ENCODE measurements at regions not wholly inside any gene's neighbourhood (a gene's known extent, or its start where the extent isn't known, plus 50 kb on each side); places are given as distances from the start of the nearest gene placed in this dataset.
"Not testable (repeated sequence)": the region's sequence is repeated elsewhere in the genome, so short reads cannot be mapped to it uniquely, and the experiment has no call there.

DNA sequence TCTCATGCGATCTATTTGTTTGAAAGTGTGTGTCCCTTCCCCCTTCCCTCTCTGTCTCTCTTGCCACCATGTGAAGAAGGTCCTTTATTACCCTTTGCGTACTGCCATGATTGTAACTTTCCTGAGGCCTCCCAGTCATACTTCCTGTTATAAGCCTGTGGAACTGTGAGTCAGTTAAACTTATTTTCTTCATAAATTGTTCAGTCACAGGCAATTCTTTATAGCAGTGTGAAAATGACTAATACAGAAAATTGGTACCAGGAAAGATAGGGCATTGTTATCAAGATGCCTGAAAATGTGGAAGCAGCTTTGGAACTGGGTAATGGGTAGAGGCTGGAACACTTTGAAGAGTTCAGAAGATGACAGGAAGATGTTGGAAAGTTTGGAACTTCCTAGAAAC lies 743.7 kb upstream of the NECTIN3 start:
- no peaks in the 10 kb centered on the region for H3K4me1 ChIP-seq (ENCODE audit: control insufficient read depth, insufficient read depth, low read depth, low read length)
- H3K9me3 ChIP-seq (ENCODE audit: control insufficient read depth, low read length), result no peaks in the 10 kb centered on the region
- 75% methylated on average over 2 of the region's 2 CpGs for WGBS
- no peak overlapping the region for H4K8ac ChIP-seq (ENCODE audit: low read length)
- H3K9ac ChIP-seq (ENCODE audit: low read length), result no peak overlapping the region
- H3K4ac ChIP-seq (ENCODE audit: low read depth in 1 of 2, low read length in 2 of 2), result no peak overlapping the region
- H3K23ac ChIP-seq (ENCODE audit: low read length in 2 of 2), result no peak overlapping the region
- no peak overlapping the region for H2BK15ac ChIP-seq (ENCODE audit: low read depth, poor library complexity, severe bottlenecking)
- H2BK120ac ChIP-seq (ENCODE audit: low read depth, low read length), result no peak overlapping the region
- no peaks in the 10 kb centered on the region for H3K36me3 ChIP-seq (ENCODE audit: control insufficient read depth in 1 of 2, insufficient read depth in 2 of 2, low read depth in 1 of 2, low read length in 2 of 2)
- H2AFZ ChIP-seq (ENCODE audit: low read depth, low read length), result no peak overlapping the region
- H3K27ac ChIP-seq (ENCODE audit: low read length, poor library complexity, severe bottlenecking), result no peak overlapping the region
- no peak overlapping the region for H2BK12ac ChIP-seq (ENCODE audit: low read length in 2 of 2)
- DNase-seq, result peak; percentile 12
- no peak overlapping the region for H3K4me3 ChIP-seq (ENCODE audit: insufficient read depth in 1 of 2, low read depth in 1 of 2, low read length in 2 of 2)
- no peak overlapping the region for H2AK5ac ChIP-seq (ENCODE audit: low read length, severe bottlenecking)
- H3K14ac ChIP-seq (ENCODE audit: low read length in 2 of 2), result no peak overlapping the region
- H4K91ac ChIP-seq (ENCODE audit: low read length), result no peak overlapping the region
- no peak overlapping the region for H3K18ac ChIP-seq (ENCODE audit: low read depth in 1 of 2, low read length in 2 of 2)
- H3K4me2 ChIP-seq (ENCODE audit: low read length, poor library complexity, severe bottlenecking), result no peak overlapping the region
- no peak overlapping the region for H2BK5ac ChIP-seq (ENCODE audit: low read depth, low read length, poor library complexity, severe bottlenecking)
- no peaks in the 10 kb centered on the region for H3K27me3 ChIP-seq (ENCODE audit: control insufficient read depth in 1 of 2, insufficient read depth in 1 of 2, low read length in 2 of 2)
- no peaks in the 10 kb centered on the region for H3K79me1 ChIP-seq (replicated peaks; ENCODE audit: low read length, poor library complexity, severe bottlenecking)

DNA sequence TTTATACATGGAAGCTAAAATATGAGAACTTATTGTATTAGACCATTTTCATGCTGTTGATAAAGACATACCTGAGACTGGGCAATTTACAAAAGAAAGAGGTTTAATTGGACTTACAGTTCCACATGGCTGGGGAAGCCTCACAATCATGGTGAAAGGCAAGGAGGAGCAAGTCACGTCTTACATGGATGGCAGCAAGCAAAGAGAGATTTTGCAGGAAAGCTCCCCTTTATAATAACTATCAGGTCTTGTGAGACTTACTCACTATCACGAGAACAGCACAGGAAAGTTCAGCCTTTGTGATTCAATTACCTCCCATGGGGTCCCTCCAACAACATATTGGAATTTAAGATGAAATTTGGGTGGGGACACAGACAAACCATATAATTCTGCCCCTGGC lies 740.1 kb upstream of the NECTIN3 start:
- H3K4me1 ChIP-seq (ENCODE audit: control insufficient read depth, insufficient read depth, low read depth, low read length); H2AK5ac ChIP-seq (ENCODE audit: low read length, severe bottlenecking); H3K79me1 ChIP-seq (replicated peaks; ENCODE audit: low read length, poor library complexity, severe bottlenecking); H3K36me3 ChIP-seq (ENCODE audit: control insufficient read depth in 1 of 2, insufficient read depth in 2 of 2, low read depth in 1 of 2, low read length in 2 of 2); H3K4me2 ChIP-seq (ENCODE audit: low read length, poor library complexity, severe bottlenecking); H3K9me3 ChIP-seq (ENCODE audit: control insufficient read depth, low read length); H2BK15ac ChIP-seq (ENCODE audit: low read depth, poor library complexity, severe bottlenecking); H3K14ac ChIP-seq (ENCODE audit: low read length in 2 of 2); H3K4me3 ChIP-seq (ENCODE audit: insufficient read depth in 1 of 2, low read depth in 1 of 2, low read length in 2 of 2); H2BK12ac ChIP-seq (ENCODE audit: low read length in 2 of 2); H3K9ac ChIP-seq (ENCODE audit: low read length); H3K4ac ChIP-seq (ENCODE audit: low read depth in 1 of 2, low read length in 2 of 2); H3K27me3 ChIP-seq (ENCODE audit: control insufficient read depth in 1 of 2, insufficient read depth in 1 of 2, low read length in 2 of 2); H4K8ac ChIP-seq (ENCODE audit: low read length); H2AFZ ChIP-seq (ENCODE audit: low read depth, low read length); H2BK5ac ChIP-seq (ENCODE audit: low read depth, low read length, poor library complexity, severe bottlenecking); H3K23ac ChIP-seq (ENCODE audit: low read length in 2 of 2); H3K27ac ChIP-seq (ENCODE audit: low read length, poor library complexity, severe bottlenecking); H2BK120ac ChIP-seq (ENCODE audit: low read depth, low read length); H4K91ac ChIP-seq (ENCODE audit: low read length); H3K18ac ChIP-seq (ENCODE audit: low read depth in 1 of 2, low read length in 2 of 2); DNase-seq: not testable (repeated sequence)
- WGBS, result 100% methylated on average over 1 of the region's 2 CpGs

- no peak for DNase-seq
- 88% methylated on average over 3 of the region's 3 CpGs for WGBS
Measured at GRCh38 chr3:110332629-110333028, 739.0 kb upstream of the NECTIN3 start.

GRCh38 chr3:110341047-110341446 lies 730.6 kb upstream of the NECTIN3 start:
- Histone ChIP-seq H2AFZ (ENCODE audit: low read depth, low read length) (no peak overlapping the region), H2BK15ac (ENCODE audit: low read depth, poor library complexity, severe bottlenecking) (no peak overlapping the region), H3K36me3 (ENCODE audit: control insufficient read depth in 1 of 2, insufficient read depth in 2 of 2, low read depth in 1 of 2, low read length in 2 of 2) (no peaks in the 10 kb centered on the region), H3K14ac (ENCODE audit: low read length in 2 of 2) (no peak overlapping the region), H3K4me1 (ENCODE audit: control insufficient read depth, insufficient read depth, low read depth, low read length) (peaks cover 2% of the 10 kb centered on the region), H2BK12ac (ENCODE audit: low read length in 2 of 2) (no peak overlapping the region), H2BK120ac (ENCODE audit: low read depth, low read length) (no peak overlapping the region), H3K9ac (ENCODE audit: low read length) (no peak overlapping the region), H3K27ac (ENCODE audit: low read length, poor library complexity, severe bottlenecking) (no peak overlapping the region), H3K23ac (ENCODE audit: low read length in 2 of 2) (no peak overlapping the region), H4K91ac (ENCODE audit: low read length) (no peak overlapping the region), H3K18ac (ENCODE audit: low read depth in 1 of 2, low read length in 2 of 2) (no peak overlapping the region), H3K9me3 (ENCODE audit: control insufficient read depth, low read length) (peaks cover 11% of the 10 kb centered on the region), H3K4me2 (ENCODE audit: low read length, poor library complexity, severe bottlenecking) (no peak overlapping the region), H2BK5ac (ENCODE audit: low read depth, low read length, poor library complexity, severe bottlenecking) (no peak overlapping the region), H3K4ac (ENCODE audit: low read depth in 1 of 2, low read length in 2 of 2) (no peak overlapping the region), H3K4me3 (ENCODE audit: insufficient read depth in 1 of 2, low read depth in 1 of 2, low read length in 2 of 2) (no peak overlapping the region), H3K27me3 (ENCODE audit: control insufficient read depth in 1 of 2, insufficient read depth in 1 of 2, low read length in 2 of 2) (no peaks in the 10 kb centered on the region), H4K8ac (ENCODE audit: low read length) (no peak overlapping the region), H3K79me1 (replicated peaks; ENCODE audit: low read length, poor library complexity, severe bottlenecking) (no peaks in the 10 kb centered on the region), H2AK5ac (ENCODE audit: low read length, severe bottlenecking) (no peak overlapping the region)
- WGBS, result no CpG with 5 or more reads among the region's 2 CpGs
- peak; percentile 24 for DNase-seq

More at GRCh38 chr3:110332629-110333028, 739.0 kb upstream of the NECTIN3 start:
- Histone ChIP-seq H3K79me1 (replicated peaks; ENCODE audit: low read length, poor library complexity, severe bottlenecking) (no peaks in the 10 kb centered on the region), H2AFZ (ENCODE audit: low read depth, low read length) (no peak overlapping the region), H2BK15ac (ENCODE audit: low read depth, poor library complexity, severe bottlenecking) (no peak overlapping the region), H2BK12ac (ENCODE audit: low read length in 2 of 2) (no peak overlapping the region), H3K4ac (ENCODE audit: low read depth in 1 of 2, low read length in 2 of 2) (no peak overlapping the region), H3K27me3 (ENCODE audit: control insufficient read depth in 1 of 2, insufficient read depth in 1 of 2, low read length in 2 of 2) (no peaks in the 10 kb centered on the region), H3K9ac (ENCODE audit: low read length) (no peak overlapping the region), H3K36me3 (ENCODE audit: control insufficient read depth in 1 of 2, insufficient read depth in 2 of 2, low read depth in 1 of 2, low read length in 2 of 2) (no peaks in the 10 kb centered on the region), H3K14ac (ENCODE audit: low read length in 2 of 2) (no peak overlapping the region), H3K4me2 (ENCODE audit: low read length, poor library complexity, severe bottlenecking) (no peak overlapping the region), H2BK120ac (ENCODE audit: low read depth, low read length) (no peak overlapping the region), H4K91ac (ENCODE audit: low read length) (peak overlapping the region; percentile 5), H3K4me1 (ENCODE audit: control insufficient read depth, insufficient read depth, low read depth, low read length) (no peaks in the 10 kb centered on the region), H3K18ac (ENCODE audit: low read depth in 1 of 2, low read length in 2 of 2) (no peak overlapping the region), H2AK5ac (ENCODE audit: low read length, severe bottlenecking) (no peak overlapping the region), H3K9me3 (ENCODE audit: control insufficient read depth, low read length) (peaks cover 5% of the 10 kb centered on the region), H3K4me3 (ENCODE audit: insufficient read depth in 1 of 2, low read depth in 1 of 2, low read length in 2 of 2) (no peak overlapping the region), H3K23ac (ENCODE audit: low read length in 2 of 2) (no peak overlapping the region), H2BK5ac (ENCODE audit: low read depth, low read length, poor library complexity, severe bottlenecking) (no peak overlapping the region), H3K27ac (ENCODE audit: low read length, poor library complexity, severe bottlenecking) (no peak overlapping the region), H4K8ac (ENCODE audit: low read length) (no peak overlapping the region)

All from mesenchymal stem cell (in vitro differentiated cells and primary cell).